GM18951 (cell line): ENCODE measurements at regions not wholly inside any gene's neighbourhood (a gene's known extent, or its start where the extent isn't known, plus 50 kb on each side); places are given as distances from the start of the nearest gene placed in this dataset.
"Not testable (repeated sequence)": the region's sequence is repeated elsewhere in the genome, so short reads cannot be mapped to it uniquely, and the experiment has no call there.

Experiments used
- POLR2A ChIP-seq: IDR thresholded peaks from 4 replicates; pipeline ENCODE4 v1.6.1; 2011; ENCODE audit warnings: mild to moderate bottlenecking; ENCODE audit not compliant: insufficient read length, insufficient read depth; ENCODE audit errors: extremely low read depth
- in situ Hi-C: fragments of 300-500 bp; cut with MboI; formaldehyde crosslinking; loops from one replicate; pipeline ENCODE4 v1.12.0; 2022; ENCODE audit warnings: low sequenced_read_pairs, mixed read lengths, inconsistent platforms; ENCODE audit not compliant: unreplicated experiment

DNA sequence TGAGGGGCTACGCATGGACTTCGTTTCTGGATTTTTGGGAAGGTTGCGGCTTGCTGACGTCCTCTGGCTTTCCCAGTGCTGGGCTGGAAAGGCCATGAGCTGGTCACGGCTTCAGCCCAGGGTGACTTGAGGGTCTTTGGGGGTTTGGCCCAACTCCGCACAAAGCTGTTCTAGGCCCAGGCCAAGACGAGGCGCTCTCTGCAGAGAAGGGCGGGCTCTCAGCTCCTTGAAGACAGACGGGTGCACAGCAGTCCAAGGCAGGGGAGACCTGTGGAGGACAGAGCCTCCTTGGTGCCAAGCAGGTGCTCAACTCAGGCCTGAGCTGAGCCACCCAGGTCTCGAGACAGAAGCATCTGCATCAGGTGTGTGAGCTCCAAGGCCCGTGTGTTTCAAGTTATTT is 1003.7 kb downstream of the BRD1 start:
- in situ Hi-C loops = no loop called here
- no peak for TF ChIP-seq POLR2A

DNA sequence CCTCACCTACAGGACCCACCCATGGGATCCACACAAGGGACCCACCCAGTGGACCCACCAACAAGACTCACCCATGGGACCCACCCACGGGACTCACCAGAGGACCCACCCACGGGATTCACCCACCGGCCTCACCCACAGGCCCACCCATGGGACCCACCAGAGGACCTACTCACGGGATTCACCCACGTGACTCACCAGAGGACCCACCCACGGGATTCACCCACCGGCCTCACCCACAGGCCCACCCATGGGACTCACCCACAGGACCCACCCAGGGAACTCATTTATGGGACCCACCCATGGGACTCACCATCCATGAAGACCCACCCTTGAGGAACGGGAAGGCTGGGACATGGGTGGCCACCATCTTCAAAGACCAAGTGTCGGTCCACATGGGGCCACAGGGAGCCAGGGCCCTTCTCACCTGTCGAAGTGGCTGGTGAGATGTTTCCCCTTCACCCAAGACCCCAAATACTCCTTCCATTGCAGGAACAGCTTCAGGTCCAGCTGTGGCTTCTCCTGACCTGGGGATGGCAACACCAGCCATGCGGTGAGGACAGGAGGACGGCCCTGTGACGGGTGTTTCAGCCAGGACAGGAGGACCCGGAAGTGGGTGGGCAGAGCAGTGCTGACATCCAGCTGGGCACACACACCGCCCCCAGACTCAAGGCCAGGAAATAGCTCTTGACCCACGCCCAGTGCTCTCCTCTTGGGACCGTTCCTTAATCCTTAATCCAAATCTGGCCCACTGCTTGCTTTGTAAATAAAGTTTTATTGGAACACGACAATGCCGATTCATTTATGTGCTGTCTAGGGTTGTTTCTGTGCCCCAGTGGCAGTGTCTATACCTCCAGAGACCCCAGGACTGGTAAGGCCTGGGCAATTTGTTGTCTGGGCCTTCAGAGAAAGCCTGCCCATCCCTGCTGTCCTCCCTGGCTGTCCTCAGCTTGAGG is 1005.1 kb downstream of the BRD1 start:
- in situ Hi-C loops = no loop called here

DNA sequence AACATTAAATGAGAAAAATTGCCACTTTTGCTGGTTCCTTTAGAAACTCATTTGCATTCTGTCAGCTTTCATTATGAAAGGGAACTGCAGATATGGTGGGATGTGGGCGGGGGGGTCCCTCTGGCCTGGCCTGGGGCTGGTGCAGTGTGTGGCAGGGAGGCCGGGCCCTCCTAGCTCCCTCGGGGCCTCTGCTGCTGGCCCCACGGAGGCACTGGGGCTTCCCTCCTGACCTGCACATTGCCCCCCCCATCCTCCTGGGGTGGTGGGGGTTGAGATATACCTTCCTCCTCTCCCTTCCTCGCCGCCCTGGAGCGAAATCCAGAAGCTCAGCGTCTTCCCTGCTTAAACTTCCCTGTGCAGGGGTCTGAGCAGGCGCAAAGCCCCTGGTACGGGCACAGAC is 1005.9 kb downstream of the BRD1 start:
- in situ Hi-C loops = no loop called here
- no peak for TF ChIP-seq POLR2A

More for the DNA sequence above, 1005.1 kb downstream of the BRD1 start:
- TF ChIP-seq POLR2A = no peak

DNA sequence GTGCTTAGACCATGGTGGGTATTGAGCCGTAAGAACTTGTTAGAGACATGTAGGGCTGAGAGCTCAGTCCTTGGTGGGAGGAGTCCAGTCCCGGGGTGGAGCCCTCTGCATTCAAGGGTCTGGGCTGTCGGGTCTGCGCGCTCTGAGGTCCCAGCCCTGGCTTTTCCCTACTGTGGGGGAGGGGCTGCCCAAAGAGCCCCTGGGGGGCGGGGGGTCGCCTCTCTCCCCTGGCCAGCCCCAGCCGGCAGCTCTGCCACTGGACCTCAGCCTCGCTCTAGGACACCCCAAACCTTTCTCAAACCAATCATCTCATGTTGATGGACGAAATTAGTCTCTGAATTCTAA is 1006.4 kb downstream of the BRD1 start:
- TF ChIP-seq POLR2A = no peak
- in situ Hi-C loops = no loop called here

DNA sequence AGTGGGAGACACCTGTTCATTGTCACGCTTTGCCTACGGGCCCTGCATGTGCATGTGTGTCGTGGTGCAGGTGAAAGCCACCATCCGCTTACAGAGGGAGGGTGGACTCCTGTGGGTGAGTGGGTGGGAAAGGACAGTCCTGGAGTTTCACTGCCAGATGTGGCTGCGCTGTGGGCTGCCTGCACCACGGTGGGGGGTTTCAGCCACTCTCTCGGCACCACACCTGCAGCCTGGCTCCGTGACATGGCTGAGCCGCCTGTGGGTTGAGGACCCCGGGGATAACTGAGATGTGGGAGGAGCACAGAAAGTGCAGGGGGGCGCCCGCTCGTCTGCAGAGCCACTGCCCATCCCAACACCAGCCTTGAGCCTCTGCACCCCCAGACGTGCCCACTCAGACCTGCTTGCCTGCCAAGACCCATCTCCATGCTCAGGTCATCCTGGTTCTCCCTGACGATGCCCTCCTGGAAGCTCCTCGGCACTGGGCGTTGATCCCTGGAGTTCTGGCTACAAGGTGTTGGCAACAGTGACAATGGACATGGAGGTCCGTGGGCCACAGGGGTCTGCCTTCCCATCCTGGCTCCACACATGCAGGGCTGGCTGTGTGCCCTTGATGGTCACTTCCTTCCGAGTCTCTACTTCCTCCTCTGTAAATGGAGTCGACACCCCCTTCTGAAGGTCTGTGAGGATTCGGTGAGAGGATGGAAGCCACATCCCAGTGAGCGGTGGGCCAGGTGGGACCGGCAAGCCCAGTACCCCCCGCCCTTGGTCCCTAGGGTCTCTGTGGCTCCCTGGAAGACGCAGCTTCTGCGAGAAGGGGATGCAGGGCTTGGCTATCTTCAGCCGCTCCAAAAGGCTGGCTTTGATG is 1007.0 kb downstream of the BRD1 start:
- in situ Hi-C loops = no loop called here
- TF ChIP-seq POLR2A = no peak

DNA sequence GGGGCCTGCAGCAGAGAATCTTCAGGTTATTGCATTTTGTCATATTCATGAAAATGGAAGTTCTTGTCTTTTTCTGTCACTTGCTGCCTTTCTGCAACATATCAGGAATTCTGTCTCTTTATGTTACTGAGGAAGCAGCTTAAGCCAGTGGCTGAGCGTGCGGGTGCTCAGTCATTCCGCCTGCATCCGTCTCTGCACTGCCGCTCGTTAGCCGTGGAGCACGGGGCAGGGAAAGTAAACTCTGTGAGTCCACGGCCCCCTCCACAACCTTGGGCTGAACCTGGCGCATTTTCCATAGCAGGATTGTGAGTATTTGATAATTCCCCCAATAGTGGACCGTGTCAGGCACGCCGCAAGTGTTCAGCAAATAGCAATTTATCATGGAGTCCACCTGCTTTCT is 1007.7 kb downstream of the BRD1 start:
- in situ Hi-C loops = no loop called here
- TF ChIP-seq POLR2A = no peak

DNA sequence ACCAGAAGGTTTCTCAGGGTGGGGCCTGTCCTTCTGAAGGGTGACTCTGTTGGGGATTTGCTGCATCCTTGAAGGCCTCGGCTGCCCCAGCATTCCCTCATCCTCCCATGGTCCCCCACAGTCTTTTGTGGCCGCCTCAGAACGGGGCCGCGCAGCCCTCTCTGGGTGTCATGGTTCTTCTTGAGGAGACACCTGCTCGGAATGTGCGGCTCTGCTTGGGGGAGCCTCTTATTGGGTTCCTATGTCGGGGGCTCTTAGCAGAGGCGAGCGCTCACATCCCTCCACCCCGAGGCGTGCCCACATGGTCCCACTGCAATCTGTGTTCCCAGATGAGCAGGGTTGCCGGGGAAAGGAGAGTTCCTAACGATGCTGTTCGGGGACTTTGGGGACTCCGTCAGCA is 1008.4 kb downstream of the BRD1 start:
- TF ChIP-seq POLR2A = no peak
- in situ Hi-C loops = no loop called here

DNA sequence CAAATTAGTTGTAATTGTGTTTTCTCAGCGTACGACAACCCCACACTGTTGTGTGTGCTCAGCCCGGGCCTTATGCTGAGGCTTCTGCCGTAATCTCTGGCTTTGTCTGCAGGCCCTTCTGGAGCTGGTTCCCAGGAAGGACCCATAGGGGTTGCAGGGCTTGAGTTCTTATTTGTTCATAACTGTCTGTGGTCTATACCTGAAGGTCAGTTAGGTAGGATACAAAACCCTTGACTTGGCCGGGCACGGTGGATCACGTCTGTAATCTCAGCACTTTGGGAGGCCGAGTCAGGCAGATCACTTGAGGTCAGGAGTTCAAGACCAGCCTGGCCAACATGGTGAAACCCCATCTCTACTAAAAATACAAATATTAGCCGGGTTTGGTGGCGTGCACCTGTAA is 1010.2 kb downstream of the BRD1 start:
- in situ Hi-C loops = not testable (repeated sequence)

DNA sequence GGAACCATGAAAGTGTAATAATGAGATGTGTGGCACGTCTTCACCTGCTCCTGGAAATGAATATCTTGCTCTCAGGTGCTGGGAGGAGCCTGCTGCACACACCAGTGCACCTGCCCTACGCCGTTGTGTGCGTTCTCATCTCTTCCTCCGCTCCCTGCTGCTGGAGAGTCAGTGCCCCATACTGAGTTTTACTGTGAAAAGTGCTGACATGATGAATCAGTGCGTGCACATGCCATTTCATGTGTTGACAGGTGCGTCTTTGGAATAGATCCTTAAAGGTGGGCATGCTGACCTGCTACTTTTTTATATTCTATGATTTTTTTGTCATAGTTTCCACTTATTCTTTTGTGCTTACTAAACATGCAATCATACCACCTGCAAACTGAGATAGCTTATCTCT is 1015.8 kb downstream of the BRD1 start:
- in situ Hi-C loops = no loop called here
- no peak for TF ChIP-seq POLR2A

DNA sequence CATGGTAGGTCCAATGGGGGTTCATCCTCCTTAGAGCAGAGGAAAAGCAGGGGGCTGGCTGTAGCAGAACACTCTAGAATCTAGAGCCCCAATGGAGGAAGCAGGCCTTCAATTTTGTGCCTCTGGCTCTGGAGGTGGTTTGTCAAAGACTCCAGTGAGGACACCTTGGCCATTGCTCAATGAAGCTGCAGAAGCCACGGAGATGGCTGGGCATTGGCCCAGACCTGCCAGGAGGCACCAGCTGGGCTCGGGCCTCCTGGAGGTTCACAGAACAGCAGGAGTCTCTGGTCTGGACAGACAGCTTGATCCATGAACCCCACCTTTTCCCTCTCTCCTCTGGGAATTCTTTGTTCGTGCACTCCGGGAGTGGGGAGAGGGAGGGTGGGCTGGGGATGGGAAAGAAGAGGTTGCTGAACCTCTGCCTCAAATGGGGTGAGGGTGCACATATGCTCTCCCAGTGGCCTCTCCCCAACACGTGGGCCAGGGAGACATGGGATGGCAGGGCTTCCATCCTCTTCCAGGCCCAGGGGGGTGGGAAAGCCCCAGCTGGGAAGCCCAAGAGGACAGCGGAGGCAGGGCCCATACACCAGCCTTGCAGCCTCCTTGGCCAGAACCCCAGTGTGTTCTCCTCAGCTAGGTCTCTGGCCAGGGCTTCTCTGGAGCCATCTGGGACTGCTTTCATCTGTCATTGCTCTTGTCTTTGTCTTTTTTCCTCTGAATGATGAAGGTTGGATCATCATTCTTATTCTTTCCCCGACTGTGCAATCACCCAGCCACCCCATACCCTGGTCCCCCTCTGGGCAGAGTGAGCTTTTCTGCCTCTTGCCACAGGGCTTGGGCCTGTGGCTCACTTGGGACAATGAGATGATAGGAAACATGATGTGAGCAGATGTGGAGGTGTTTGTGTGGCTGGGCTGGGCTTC is 1019.4 kb downstream of the BRD1 start:
- no peak for TF ChIP-seq POLR2A
- in situ Hi-C loops = no loop called here

DNA sequence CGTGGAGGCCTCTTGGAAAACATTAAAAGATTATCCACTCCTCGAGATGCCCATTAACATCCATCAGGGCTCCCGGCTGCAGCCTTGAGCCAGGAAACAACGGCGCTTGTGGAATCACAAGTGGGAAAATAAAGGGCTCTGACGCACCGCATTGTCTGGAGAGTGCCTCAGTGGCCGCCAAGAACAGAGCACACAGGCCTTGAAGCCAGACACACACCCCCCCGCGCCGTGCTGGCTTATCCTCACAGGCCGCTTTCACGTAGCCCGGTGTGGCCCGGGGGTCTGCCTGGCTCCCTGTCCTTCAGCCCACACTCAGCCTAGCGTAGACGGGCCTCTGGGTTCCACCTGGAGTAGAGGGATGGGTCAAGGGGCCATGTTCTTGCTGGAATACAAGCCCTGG is 1020.5 kb downstream of the BRD1 start:
- TF ChIP-seq POLR2A = no peak
- in situ Hi-C loops = no loop called here

DNA sequence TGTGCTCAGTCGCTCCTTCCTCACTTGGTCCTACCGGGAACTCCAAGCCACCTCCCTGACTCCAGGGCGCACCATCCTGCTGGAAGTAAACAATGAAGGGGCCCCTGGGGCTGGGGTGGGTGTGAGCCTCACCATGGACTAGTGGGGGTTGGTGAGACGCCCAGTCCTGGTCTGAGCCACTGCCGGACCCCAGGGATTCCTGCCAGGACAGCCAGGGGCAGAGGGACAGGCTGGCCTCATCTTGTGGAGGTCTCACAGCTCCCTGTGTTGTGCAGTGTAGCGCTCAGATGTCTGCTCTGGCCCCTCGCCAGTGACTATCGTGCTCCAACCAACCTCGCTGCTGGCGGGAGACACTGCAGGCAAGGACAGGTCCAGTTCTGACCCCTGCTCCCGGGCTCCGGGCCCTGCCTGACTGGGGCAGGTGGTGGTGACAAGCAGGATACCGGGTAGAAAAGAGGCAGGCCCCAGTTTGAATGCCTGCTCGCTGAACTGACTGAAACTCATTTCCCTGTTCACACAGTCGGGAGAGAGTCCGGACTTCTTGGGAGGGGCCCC is 1021.4 kb downstream of the BRD1 start:
- no peak for TF ChIP-seq POLR2A
- in situ Hi-C loops = no loop called here

DNA sequence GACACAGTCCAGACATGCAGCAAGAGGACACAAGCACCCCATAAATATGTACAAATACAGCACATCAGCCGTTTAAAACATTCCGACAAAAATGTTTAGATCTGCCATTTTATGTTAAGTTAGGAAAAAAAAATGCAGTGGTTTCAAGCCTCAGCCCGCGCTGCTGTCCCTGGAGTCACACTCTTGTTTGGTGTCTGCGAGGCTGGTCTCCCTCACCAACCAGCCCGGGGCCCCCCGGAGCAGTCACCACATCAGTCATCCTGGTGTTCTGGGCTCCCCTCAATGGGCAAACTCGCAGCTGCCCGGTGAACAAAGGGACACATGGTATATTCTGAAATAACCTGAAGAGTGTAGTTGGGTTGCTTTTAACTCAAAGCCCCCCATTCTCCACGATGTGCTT is 1022.2 kb downstream of the BRD1 start:
- no peak for TF ChIP-seq POLR2A
- in situ Hi-C loops = no loop called here
